ENCODE measurements at regions not wholly inside any gene's neighbourhood (a gene's known extent, or its start where the extent isn't known, plus 50 kb on each side); places are given as distances from the start of the nearest gene placed in this dataset.

- peaks cover 7% of the 10 kb centered on the region for H3K9me3 Mint-ChIP-seq (ENCODE audit: unreplicated experiment)
- no peak overlapping the region for H3K4me3 Mint-ChIP-seq (ENCODE audit: unreplicated experiment)
- peaks cover 27% of the 10 kb centered on the region for H3K4me1 Mint-ChIP-seq (ENCODE audit: unreplicated experiment)
- DNase-seq (ENCODE audit: extremely low spot score, unreplicated experiment) = no peak
- H3K27me3 Mint-ChIP-seq (ENCODE audit: unreplicated experiment) = no peaks in the 10 kb centered on the region
- peak overlapping the region; percentile 88 for H3K27ac Mint-ChIP-seq (ENCODE audit: unreplicated experiment)
- TF ChIP-seq, protein P1, sequence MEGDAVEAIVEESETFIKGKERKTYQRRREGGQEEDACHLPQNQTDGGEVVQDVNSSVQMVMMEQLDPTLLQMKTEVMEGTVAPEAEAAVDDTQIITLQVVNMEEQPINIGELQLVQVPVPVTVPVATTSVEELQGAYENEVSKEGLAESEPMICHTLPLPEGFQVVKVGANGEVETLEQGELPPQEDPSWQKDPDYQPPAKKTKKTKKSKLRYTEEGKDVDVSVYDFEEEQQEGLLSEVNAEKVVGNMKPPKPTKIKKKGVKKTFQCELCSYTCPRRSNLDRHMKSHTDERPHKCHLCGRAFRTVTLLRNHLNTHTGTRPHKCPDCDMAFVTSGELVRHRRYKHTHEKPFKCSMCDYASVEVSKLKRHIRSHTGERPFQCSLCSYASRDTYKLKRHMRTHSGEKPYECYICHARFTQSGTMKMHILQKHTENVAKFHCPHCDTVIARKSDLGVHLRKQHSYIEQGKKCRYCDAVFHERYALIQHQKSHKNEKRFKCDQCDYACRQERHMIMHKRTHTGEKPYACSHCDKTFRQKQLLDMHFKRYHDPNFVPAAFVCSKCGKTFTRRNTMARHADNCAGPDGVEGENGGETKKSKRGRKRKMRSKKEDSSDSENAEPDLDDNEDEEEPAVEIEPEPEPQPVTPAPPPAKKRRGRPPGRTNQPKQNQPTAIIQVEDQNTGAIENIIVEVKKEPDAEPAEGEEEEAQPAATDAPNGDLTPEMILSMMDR (IDR thresholded peaks at IDR 0.05) = no peak
- no peaks in the 10 kb centered on the region for H3K36me3 Mint-ChIP-seq (ENCODE audit: unreplicated experiment)
Observed at GRCh38 chr3:178392511-178392926, 143.7 kb upstream of the KCNMB2 start.

GRCh38 chr3:178393146-178393545 lies 143.1 kb upstream of the KCNMB2 start:
- TF ChIP-seq, protein P1 (IDR thresholded peaks at IDR 0.05) = no peak
- Mint-ChIP-seq H3K36me3 (ENCODE audit: unreplicated experiment) (no peaks in the 10 kb centered on the region), H3K4me1 (ENCODE audit: unreplicated experiment) (peaks cover 27% of the 10 kb centered on the region), H3K9me3 (ENCODE audit: unreplicated experiment) (peaks cover 11% of the 10 kb centered on the region), H3K27me3 (ENCODE audit: unreplicated experiment) (no peaks in the 10 kb centered on the region), H3K27ac (ENCODE audit: unreplicated experiment) (peak overlapping the region; percentile 88), H3K4me3 (ENCODE audit: unreplicated experiment) (no peak overlapping the region)
- no peak for DNase-seq (ENCODE audit: extremely low spot score, unreplicated experiment)

- no peak overlapping the region for H3K4me3 Mint-ChIP-seq (ENCODE audit: unreplicated experiment)
- no peak for DNase-seq (ENCODE audit: extremely low spot score, unreplicated experiment)
- no peaks in the 10 kb centered on the region for H3K36me3 Mint-ChIP-seq (ENCODE audit: unreplicated experiment)
- peak overlapping the region; percentile 88 for H3K27ac Mint-ChIP-seq (ENCODE audit: unreplicated experiment)
- peaks cover 17% of the 10 kb centered on the region for H3K9me3 Mint-ChIP-seq (ENCODE audit: unreplicated experiment)
- TF ChIP-seq, protein P1 (IDR thresholded peaks at IDR 0.05) = no peak
- peaks cover 27% of the 10 kb centered on the region for H3K4me1 Mint-ChIP-seq (ENCODE audit: unreplicated experiment)
- no peaks in the 10 kb centered on the region for H3K27me3 Mint-ChIP-seq (ENCODE audit: unreplicated experiment)
Observed at GRCh38 chr3:178393824-178394223, 142.4 kb upstream of the KCNMB2 start.

DNA sequence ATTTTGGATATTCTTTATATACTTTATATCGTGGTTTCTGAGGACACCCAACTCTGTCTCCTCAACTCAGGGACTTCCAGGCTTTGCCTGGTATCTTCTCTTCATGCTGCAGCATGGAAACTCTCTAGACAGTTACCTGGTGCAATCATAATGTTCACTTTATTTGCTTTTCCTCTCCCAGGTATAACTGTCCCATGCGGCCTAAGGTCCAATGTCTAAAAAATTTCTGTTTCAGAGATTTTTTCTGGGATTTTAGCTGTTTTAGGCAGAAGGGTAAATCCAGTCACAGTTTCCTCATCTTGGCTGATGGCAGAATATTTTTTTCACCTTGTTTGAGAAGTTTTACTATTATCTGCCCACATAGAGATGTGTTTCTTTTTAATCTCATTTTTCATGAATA lies 139.9 kb upstream of the KCNMB2 start:
- no peak overlapping the region for H3K4me3 Mint-ChIP-seq (ENCODE audit: unreplicated experiment)
- TF ChIP-seq, protein P1 (IDR thresholded peaks at IDR 0.05) = no peak
- H3K9me3 Mint-ChIP-seq (ENCODE audit: unreplicated experiment) = peaks cover 22% of the 10 kb centered on the region

GRCh38 chr3:178397202-178397601 lies 139.0 kb upstream of the KCNMB2 start:
- H3K36me3 Mint-ChIP-seq (ENCODE audit: unreplicated experiment) = peaks cover 5% of the 10 kb centered on the region
- no peak for DNase-seq (ENCODE audit: extremely low spot score, unreplicated experiment)
- H3K4me3 Mint-ChIP-seq (ENCODE audit: unreplicated experiment) = no peak overlapping the region
- TF ChIP-seq, protein P1 (IDR thresholded peaks at IDR 0.05) = no peak
- H3K9me3 Mint-ChIP-seq (ENCODE audit: unreplicated experiment) = peaks cover 22% of the 10 kb centered on the region
- H3K27ac Mint-ChIP-seq (ENCODE audit: unreplicated experiment) = no peak overlapping the region
- no peaks in the 10 kb centered on the region for H3K27me3 Mint-ChIP-seq (ENCODE audit: unreplicated experiment)
- peaks cover 27% of the 10 kb centered on the region for H3K4me1 Mint-ChIP-seq (ENCODE audit: unreplicated experiment)

More for the DNA sequence above, 139.9 kb upstream of the KCNMB2 start:
- Mint-ChIP-seq H3K27ac (ENCODE audit: unreplicated experiment) (no peak overlapping the region), H3K27me3 (ENCODE audit: unreplicated experiment) (no peaks in the 10 kb centered on the region), H3K4me1 (ENCODE audit: unreplicated experiment) (peaks cover 27% of the 10 kb centered on the region), H3K36me3 (ENCODE audit: unreplicated experiment) (peaks cover 5% of the 10 kb centered on the region)
- DNase-seq (ENCODE audit: extremely low spot score, unreplicated experiment) = no peak
